Epithelial cell of esophagus (primary cell): ENCODE measurements at regions not wholly inside any gene's neighbourhood (a gene's known extent, or its start where the extent isn't known, plus 50 kb on each side); places are given as distances from the start of the nearest gene placed in this dataset.

Source experiments
- DNase-seq: peaks from one replicate; pipeline ENCODE4 v3.0.0; 2010; ENCODE audit warnings: low read depth
- H3K4me3 ChIP-seq: 2 replicates; pipeline ENCODE4 v1.5.1; 2011; ENCODE audit warnings: mild to moderate bottlenecking, low read length, control low read depth
- CTCF ChIP-seq: IDR thresholded peaks from 2 replicates; pipeline ENCODE4 v1.5.1; 2011; ENCODE audit warnings: low read depth, mild to moderate bottlenecking, low read length, control low read depth, inconsistent platforms; ENCODE audit not compliant: insufficient read depth; ENCODE audit errors: missing control alignments

- no peak for DNase-seq
- H3K4me3 ChIP-seq, result no peak overlapping the region
- TF ChIP-seq CTCF, result no peak
These were observed 201.2 kb downstream of the FOXA2 start for GRCh38 chr20:22383156-22383555.

- peak; percentile 96 for DNase-seq
- H3K4me3 ChIP-seq, result no peak overlapping the region
- no peak for TF ChIP-seq CTCF
These were observed 201.6 kb downstream of the FOXA2 start for GRCh38 chr20:22382742-22383141.

- TF ChIP-seq CTCF, result no peak
- no peak for DNase-seq
These were observed 202.5 kb downstream of the FOXA2 start for GRCh38 chr20:22381812-22382416.

GRCh38 chr20:22379472-22379871 is 204.9 kb downstream of the FOXA2 start:
- DNase-seq, result peak; percentile 100
- H3K4me3 ChIP-seq, result no peak overlapping the region
- TF ChIP-seq CTCF, result no peak

More at GRCh38 chr20:22381812-22382416, 202.5 kb downstream of the FOXA2 start:
- no peak overlapping the region for H3K4me3 ChIP-seq

GRCh38 chr20:22374678-22375590 is 209.4 kb downstream of the FOXA2 start:
- no peak for TF ChIP-seq CTCF
- peak; percentile 76 for DNase-seq
- H3K4me3 ChIP-seq, result no peak overlapping the region

- DNase-seq, result peak; percentile 93
- no peak for TF ChIP-seq CTCF
- H3K4me3 ChIP-seq, result no peak overlapping the region
These were observed 210.3 kb downstream of the FOXA2 start for GRCh38 chr20:22374066-22374465.
